GM18858 (cell line): ENCODE measurements at regions not wholly inside any gene's neighbourhood (a gene's known extent, or its start where the extent isn't known, plus 50 kb on each side); places are given as distances from the start of the nearest gene placed in this dataset.
A peak's percentile ranks its signal among the peaks of the same experiment; 100 is the strongest.
"Not testable (repeated sequence)": the region's sequence is repeated elsewhere in the genome, so short reads cannot be mapped to it uniquely, and the experiment has no call there.

ENCODE experiments used
- ATAC-seq: cut with Tn5 transposase; IDR thresholded peaks from one replicate; pipeline ENCODE4 v1.9.1; 2021; ENCODE audit not compliant: unreplicated experiment

DNA sequence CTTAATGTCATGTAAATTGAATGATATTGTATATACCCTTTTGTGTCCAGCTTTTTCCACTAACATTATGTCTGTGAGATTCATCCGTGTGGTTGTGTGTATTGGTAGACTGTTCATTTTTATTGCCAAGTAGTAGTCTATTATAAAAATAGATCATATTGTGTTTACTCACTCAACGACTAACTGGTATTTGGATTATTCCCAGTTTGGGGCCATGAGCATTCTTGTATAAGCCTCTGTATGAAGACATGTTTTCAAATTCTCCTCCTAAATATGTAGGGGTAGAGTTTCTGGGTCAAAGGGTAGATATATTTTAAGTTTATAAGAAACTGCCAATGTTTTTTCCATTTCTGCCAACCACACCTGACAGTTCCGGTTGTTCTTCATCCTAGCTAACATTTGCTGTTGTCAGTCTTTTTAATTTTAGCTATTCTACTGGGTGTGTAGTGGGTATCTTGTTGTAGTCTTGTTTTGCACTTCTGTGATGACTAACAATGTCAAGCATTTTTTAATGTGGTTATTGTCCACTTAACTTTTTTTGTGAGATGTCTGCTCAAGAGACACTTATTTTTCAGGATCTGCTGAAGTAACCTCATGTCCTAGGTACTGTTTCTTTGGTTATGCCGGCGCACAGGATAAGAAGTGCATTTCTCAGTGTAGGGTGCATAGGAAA is 93.2 kb downstream of the DACT1 start:
- ATAC-seq = no peak

DNA sequence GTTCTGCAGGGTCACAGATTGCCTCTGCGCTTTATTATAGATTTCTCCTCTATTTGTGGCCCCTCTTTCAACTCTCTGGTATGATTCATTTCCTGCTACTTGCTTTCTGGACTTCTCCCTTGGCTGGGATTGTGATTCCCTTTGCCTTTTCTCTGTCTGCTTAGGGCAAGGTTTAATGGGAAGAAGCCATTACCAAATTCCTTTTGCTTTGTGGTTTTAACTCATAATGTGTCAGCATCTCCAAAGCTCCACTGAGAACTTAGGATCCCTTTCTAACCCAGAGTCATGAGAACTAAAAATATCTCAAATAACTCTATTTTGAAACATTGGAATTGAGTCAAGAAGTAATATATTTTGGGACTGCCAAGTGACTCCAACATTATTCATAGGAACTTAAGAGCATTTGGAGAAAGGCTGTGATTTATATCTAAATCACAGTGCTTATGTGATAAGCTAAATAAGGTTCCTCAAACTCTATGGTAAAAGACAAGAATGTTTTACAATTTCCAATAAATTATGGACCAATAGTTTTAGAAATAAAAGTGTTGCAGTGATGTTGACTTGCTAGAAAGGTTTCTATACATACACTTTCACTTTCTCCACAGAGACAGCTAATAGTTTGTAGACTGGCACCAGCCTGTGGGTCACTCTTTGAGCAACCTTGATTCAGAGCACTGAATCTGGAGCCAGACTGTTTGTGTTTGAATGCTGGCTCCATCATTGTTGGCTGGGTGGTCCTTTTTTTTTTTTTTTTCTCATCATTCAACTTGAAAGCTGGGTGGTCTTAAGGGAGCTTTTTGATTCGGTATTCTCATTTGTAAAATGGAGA is 93.9 kb downstream of the DACT1 start:
- no peak for ATAC-seq

DNA sequence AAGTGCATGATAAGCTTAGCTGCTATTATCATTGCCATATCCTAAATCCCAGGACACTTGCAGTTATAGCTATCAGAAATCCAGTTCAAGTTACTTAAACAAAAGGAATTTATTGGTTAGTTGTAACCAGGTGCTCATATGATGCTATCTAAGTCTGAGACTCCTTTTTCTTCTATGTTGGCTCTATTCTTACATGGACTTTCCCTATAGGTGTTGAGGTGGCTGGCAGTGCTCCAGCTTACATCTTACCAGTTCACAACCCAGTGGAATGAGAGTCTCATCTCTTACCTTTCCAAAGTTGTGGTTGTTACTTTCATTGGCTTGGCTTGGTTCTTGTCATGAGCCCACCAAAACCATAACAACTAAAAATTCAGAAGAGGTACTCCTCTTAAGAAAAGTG is 94.6 kb downstream of the DACT1 start:
- ATAC-seq = no peak

DNA sequence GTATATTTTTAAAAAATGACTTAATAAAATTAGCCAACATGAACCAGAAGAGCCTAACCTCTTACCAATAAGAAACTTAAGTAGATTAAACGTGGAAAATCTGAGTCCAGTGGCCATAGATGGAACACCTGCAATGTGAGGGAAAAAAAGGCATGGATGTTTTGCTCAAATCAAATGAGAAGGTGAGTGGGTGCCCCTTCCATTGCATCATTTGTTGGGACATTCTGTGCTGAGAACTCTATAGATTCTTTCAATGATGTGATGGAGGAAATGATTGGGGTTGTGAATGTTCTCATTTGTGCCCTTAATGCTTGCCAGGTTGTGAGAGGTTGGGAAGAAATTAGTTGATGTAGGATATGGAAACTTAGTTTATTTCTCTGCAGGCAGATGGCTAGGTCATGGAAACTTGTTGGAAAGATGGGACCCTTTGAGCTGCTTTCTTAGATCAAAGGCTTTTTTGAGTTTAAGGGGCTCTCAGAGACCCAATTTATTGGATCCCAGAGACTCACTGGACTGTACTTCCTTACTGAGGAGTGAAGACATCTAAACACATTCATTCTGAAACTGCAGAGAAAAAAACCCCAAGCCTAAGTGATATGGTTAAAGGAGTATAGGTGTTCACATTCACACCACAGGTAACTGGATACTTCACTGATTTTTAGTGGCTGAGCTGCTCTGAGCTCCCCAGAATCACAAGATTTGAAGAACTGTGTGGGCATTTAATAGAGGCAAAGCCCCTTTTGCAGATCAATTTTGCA is 95.9 kb downstream of the DACT1 start:
- ATAC-seq = peak; percentile 65

DNA sequence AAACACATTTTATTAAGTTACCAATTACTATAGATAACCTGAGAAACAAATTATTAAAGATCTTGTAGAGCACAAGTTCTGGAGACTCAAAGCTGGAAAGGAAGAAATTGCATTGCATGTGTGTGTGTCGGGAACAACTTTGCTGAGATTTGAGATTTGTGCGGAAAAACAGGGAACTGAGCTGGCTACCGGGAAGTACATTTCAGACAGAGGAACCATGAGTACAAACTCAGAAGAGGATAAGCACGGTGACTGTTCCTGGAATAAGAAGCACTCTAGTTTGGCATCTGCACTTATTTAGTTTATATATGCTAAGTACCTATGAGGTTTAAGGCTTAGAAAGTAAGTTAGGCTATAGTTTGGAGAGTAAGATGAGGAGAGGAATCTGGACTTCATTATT is 97.8 kb downstream of the DACT1 start:
- ATAC-seq = no peak

DNA sequence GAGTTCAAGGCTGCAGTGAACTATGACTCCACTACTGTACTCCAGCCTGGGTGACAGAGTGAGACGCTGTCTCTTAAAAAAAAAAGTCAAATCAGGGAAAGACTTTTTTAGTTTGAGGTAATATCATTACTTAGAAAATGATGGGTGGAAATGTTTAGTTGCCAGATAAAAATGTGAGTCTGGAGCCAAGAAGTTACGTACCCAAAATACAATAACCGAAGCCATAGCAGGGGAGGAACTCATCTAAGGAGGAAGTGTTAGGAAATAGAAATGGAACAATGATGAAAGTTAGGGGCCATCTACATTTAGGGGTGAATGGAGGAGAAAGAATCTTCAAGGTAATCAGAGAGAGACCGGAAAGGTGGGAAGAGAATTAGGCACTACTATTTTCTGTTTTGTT is 98.8 kb downstream of the DACT1 start:
- ATAC-seq = no peak

DNA sequence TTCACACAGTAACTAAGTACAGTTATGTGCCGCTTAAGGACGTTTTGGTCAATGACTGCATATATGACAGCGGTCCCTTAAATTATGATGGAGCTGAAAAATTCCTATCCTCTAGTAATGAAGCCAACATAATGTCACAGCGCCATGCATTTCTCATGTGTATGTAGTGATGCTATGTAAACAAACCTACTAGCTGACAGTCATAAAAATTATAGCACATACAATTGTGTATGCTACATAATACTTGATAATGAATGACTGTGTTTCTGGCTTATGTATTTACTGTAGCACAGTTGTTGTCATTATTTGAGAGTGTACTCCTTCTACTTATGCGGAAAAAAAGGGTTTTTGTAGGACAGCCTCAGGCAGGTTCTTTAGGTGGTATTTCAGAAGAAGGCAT is 99.7 kb downstream of the DACT1 start:
- no peak for ATAC-seq

DNA sequence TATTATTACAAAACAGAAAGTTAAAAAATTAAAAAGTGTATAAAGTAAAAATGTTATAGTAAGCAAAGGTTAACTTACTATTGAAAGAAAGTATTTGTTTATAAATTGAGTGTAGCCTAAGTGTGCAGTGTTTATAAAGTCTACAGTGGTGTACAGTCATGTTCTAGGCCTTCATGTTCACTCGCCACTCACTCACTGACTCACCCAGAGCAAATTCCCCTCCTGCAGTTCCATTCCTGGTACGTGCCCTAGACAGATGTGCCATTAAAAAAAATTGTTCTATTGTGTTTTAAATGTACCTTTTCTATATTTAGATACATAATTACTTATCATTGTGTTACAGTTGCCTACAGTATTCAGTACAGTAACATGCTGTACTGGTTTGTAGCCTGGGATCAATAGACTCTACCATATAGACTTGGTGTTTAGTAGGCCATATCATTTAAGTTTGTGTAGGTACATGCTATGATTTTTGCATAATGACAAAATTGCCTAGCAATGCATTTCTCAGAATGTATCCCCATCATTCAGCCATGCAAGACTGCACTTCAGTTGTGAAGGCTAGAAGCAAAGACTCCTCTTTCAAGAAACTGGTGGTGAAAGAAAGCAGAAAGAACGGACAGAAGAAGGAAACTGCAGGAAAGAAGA is 100.6 kb downstream of the DACT1 start:
- ATAC-seq = no peak

DNA sequence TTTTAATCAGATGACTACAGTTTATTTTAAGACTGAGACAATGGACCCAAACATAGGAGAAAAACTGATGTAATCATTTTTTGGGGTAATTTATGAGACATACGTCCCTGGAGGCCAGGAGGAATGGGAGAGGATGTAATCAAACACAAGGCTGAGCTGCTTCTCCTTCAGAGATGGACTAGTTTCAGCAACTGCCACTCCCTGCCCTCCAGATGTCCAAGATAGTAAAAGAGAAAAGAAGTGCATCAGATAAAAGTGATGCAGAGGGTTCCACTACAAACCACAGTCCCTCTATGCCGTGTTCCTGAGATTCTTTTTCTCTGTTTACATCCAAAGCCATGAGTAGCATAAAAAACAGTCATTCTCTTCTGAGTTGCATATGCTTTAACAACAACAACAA is 101.1 kb downstream of the DACT1 start:
- ATAC-seq = no peak

DNA sequence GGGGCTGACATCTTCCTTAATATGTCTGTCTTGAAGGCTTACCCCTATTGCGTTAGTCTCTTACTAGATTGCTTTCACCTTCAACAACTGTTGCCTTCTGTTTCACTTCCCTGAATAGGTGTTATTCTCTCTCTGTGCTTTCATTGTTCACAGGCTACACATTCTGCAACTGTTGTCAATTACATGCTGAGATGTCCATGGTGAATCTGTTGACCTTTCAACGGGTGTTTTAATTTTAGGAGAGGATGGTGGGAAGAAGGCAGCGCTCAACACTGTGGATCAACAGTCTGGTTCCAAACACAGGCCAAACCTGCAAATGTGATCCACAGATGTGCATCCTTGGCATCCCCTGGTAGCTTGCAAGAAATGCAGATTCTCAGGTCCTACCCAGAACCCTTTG is 101.9 kb downstream of the DACT1 start:
- peak; percentile 85 for ATAC-seq

DNA sequence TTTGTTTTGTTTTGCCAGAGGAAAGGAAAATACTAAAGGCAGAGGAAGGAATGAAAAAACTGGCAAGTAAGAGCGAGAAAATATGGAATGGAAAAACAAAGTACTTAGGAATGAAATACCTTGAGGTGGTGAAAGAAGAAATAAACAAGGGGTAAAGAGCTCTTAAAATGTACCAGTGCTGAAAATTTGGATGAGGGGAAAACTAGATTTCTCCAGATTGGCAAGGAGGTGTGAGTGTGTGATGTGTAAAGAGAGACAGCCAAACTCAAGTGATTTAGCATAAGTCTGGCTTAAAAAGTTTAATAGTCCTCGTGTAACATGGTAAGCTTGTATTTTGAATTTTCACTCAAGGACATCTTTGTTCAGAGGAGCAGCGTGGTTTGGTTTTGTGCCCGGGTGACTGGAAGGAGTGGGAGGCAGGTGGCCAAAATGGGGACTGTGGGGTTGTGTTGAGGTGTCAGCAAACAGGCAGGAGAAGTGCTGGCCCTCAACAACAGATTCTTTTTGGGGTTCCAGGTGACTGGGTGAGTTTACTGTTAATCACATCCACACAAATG is 102.7 kb downstream of the DACT1 start:
- no peak for ATAC-seq

DNA sequence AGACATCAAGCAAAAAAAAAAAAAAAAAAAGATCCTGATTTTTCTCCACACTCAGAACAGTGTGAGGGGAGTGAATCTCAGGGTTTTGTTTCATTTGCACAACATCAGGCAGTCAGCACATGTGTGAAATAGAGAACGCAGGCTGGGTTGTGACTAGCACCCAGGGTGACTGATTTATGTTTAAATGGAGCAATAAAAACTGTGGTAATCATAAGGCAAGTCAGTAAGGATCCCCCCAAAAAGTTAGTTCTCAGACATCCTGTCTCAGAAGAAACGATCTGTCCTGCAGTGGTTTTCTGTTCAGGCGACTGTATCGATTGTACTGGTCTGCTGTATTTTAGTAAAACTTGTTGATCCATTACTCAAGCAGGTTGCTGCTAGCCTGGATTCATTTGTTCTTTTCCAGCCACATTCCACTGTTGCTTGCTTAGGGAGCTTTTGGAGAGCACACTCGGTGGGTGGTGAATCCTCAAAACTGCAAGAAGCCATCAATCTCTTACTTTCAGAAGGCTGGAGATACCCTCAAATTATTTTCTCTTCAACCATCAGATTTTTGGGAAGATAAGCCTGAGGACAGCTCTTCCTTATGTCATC is 107.1 kb downstream of the DACT1 start:
- ATAC-seq = no peak

DNA sequence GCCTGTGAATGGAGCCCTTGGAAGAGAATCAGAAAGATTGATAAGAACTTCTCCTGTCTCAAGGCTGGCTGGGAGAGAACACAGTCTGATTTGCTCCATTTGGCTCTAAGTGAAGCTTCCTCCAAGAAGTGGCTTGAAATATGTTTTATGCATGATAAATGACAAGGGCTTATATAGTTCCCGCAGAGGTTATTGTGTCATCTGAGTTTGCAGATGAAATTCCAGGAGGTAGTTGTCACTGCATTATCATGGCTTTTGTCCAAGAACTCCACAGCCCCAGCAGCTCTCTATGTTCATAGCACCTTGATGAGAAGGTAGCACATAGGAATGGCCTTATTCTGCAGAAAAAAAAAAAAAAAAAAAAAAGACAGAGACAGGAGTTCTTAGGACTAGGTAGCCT is 108.5 kb downstream of the DACT1 start:
- ATAC-seq = no peak

DNA sequence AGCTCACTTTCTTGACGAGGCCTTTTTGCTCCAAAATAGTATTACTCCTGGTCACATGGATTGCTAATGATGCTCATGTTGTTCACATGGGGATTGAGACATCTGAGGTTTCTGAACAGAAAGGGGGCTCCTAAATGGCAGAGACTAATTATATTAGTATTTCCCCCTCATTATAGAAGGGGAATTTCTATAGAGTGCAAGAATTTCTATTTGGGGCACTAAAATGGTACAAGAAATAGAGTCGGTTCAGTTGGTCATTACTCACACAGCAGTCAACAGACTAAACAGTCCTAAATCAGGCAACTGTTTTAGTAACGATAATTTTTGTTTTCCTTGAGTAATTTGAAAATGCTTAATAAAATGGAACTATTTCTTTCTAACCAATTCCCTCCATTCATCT is 108.9 kb downstream of the DACT1 start:
- ATAC-seq = no peak

DNA sequence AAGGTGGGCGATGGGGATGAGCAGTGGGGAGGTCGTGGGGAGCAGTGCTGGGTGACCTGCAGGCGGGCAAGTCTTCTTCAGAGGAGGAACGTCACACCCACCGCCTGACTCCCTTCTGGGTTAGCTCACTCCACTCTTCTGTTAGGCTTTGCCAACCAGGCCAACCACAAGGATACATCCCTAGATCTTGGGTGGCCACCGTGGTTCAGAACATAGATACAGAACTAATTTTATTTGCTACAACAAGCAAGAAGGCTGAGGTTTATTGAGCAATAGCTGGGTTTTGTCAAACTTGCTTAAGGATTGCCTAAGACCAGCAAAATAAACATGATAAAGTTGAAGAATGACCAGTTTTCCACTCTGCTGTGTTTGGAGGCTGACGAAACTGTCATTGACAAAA is 109.4 kb downstream of the DACT1 start:
- no peak for ATAC-seq

DNA sequence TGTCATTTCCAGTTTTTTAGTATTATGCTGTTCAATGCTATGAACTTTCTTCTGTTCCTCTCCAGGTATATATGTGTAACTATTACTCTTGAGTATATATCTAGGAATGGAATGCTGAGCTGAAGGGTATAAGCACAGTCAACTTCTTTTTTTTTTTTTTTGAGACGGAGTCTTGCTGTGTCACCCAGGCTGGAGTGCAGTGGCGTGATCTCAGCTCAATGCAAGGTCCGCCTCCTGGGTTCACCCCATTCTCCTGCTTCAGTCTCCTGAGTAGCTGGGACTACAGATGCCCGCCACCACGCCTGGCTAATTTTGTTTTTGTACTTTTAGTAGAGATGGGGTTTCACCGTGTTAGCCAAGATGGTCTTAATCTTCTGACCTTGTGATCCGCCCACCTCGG is 110.5 kb downstream of the DACT1 start:
- not testable (repeated sequence) for ATAC-seq

DNA sequence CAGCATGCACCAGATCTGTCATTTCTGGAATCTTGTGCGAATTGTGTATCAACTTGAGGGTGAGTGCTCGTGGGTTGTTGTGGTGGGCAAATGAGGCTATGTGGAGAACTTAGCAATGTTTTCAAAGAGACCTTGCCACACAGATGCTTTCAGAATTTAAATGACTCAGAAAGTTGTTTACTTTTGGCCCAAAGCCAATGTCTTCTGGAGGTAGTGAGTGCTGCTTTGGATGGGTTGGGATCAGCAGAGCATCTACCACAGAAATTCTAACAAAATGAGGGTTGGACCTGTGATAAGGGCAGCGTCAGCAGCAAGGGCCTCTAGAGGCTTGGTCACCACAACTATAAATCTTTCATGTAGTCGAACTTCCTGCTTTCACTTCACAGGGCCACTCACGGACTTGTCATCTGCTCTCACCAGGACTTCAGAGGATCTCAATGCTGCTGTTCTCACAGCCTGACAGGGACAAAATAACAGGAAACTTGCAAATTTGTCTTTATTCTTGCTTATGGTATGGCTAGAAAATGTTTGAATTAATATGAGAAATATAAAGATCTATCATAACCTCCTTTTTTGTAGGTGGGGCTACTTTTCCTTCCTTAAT is 111.4 kb downstream of the DACT1 start:
- peak; percentile 85 for ATAC-seq

DNA sequence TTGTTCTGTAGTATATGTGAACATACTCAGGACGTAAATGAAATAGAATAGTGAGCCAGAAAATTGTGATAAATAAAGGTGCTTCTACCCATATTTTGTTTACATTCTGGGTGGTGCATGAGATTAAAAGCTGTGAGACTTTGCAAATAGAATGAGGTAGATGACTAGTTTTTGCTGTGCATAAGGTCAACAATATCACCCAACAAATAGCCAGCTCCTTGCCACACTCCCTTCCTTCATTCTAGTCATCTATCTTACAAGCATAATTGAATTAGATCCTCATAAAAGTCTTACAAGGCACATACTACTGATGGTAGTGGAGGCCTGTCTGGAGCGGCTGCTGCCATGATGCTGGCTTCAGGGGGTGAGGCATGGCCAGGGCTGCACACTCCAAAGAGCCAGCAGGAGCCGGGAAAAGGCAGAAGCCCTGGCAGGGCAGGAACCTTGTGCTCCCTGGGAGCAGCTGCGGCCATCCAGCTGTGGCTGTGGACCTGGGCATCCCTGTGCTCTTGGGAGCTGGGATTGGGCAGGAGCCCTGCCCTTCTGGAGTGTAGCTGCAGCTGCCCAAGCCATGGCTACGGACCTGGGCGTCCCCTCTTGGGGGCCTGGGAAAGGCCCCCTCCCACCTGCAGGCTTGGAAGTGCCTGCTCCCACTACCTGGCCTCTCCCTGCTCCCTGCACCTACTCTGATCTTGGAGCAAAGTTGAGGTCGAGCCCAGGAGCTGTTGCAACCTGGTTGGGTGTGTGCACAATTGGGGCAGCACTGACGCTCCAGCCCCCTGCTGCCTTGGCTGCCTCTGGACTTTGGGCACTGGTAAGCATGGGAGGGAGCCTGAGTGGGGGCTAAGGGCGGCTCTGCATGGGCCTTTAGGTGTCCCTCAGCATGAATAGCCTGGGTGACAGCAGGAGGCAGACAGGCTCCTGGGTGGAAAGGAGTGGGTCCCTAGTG is 112.8 kb downstream of the DACT1 start:
- no peak for ATAC-seq

DNA sequence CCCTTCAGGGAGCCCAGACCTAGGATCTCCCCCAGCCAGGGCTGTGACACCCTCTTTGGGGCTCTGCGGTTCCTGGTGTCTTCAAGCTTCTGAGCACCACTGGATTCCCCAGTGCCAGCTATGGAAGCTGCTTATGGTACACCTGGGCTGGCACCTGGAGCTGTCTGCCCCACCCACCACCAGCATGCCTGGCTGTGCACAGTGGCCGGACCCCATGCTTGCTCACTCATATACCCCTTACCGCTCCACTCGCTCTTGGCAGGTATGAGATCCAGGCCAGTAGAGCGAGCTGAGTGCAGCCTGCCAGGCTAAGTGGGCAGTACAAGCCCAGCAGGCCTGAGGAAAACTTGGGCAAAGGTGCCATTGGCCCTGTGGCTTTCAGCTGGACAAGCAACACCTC is 114.0 kb downstream of the DACT1 start:
- ATAC-seq = no peak
